ENCODE measurements at regions not wholly inside any gene's neighbourhood (a gene's known extent, or its start where the extent isn't known, plus 50 kb on each side); places are given as distances from the start of the nearest gene placed in this dataset.

DNA sequence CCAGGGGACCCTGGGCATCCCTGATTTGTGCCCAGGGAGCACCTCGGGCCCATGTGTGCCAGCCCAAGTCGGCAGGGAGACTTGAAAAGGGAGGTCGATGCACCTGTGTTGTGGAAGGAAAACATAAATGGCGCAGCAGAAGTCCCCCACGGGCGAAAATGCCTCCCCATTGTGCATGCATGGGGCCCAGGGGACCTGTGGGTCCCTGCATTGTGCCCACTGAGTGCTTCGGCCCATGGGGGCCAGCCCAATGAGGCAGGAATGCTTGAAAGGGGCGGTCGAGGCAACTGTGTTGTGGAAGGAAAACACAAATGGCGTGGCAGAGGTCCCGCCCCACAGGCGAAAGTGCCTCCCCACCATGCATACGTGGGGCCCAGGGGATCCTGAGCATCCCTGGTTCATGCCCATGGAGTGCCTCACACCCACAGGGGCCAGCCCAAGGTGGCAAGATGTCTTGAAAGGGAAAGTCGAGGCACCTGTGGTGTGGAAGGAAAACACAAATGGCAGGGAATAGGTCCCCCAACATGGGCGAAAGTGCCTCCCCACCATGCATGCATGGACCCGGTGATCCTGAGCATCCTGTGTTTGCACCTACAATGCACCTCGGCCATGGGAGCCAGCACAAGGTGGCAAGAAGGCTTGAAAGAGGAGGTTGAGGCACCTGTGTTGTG is 368.0 kb downstream of the ALG10 start:
- Histone ChIP-seq H3K27ac (no peak overlapping the region), H3K36me3 (ENCODE audit: low read depth) (no peaks in the 10 kb centered on the region), H3K79me2 (ENCODE audit: low read depth) (no peaks in the 10 kb centered on the region), H2AFZ (no peak overlapping the region), H3K9me3 (ENCODE audit: insufficient read depth, low read depth) (no peaks in the 10 kb centered on the region), H3K9me2 (ENCODE audit: insufficient read depth) (no peaks in the 10 kb centered on the region), H3K4me2 (no peak overlapping the region), H3K4me3 (no peak overlapping the region), H3K27me3 (ENCODE audit: insufficient read depth, low read depth) (peaks cover 100% of the 10 kb centered on the region), H3F3A (ENCODE audit: insufficient read depth, low read depth) (no peaks in the 10 kb centered on the region), H3K4me1 (replicated peaks; ENCODE audit: insufficient read depth) (no peaks in the 10 kb centered on the region), H4K20me1 (ENCODE audit: insufficient read depth) (no peaks in the 10 kb centered on the region)
- intact Hi-C loops (cut with micrococcal nuclease; ENCODE audit: unreplicated experiment) = no loop called here
- no peak for TF ChIP-seq EZH2 (IDR thresholded peaks at IDR 0.05; ENCODE audit: low read depth)
- TF ChIP-seq, protein P1, sequence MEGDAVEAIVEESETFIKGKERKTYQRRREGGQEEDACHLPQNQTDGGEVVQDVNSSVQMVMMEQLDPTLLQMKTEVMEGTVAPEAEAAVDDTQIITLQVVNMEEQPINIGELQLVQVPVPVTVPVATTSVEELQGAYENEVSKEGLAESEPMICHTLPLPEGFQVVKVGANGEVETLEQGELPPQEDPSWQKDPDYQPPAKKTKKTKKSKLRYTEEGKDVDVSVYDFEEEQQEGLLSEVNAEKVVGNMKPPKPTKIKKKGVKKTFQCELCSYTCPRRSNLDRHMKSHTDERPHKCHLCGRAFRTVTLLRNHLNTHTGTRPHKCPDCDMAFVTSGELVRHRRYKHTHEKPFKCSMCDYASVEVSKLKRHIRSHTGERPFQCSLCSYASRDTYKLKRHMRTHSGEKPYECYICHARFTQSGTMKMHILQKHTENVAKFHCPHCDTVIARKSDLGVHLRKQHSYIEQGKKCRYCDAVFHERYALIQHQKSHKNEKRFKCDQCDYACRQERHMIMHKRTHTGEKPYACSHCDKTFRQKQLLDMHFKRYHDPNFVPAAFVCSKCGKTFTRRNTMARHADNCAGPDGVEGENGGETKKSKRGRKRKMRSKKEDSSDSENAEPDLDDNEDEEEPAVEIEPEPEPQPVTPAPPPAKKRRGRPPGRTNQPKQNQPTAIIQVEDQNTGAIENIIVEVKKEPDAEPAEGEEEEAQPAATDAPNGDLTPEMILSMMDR (conservative IDR thresholded peaks at IDR 0.05) = no peak
- no TSS peak for BruUV-seq (replicated peaks)
- DNase-seq = no peak
- CTCF ChIA-PET = no interaction called here
- POLR2A ChIA-PET (ENCODE audit: unreplicated experiment) = no interaction called here

- no peak overlapping the region for H3K4me3 ChIP-seq
- H3K27me3 ChIP-seq (ENCODE audit: insufficient read depth, low read depth) = peaks cover 100% of the 10 kb centered on the region
- no peaks in the 10 kb centered on the region for H3K4me1 ChIP-seq (replicated peaks; ENCODE audit: insufficient read depth)
- H3K9me2 ChIP-seq (ENCODE audit: insufficient read depth) = no peaks in the 10 kb centered on the region
- no peak for DNase-seq
- no peaks in the 10 kb centered on the region for H3K9me3 ChIP-seq (ENCODE audit: insufficient read depth, low read depth)
- no peaks in the 10 kb centered on the region for H3K36me3 ChIP-seq (ENCODE audit: low read depth)
- POLR2A ChIA-PET (ENCODE audit: unreplicated experiment) = no interaction called here
- TF ChIP-seq EZH2 (IDR thresholded peaks at IDR 0.05; ENCODE audit: low read depth) = no peak
- TF ChIP-seq, protein P1 (conservative IDR thresholded peaks at IDR 0.05) = no peak
- CTCF ChIA-PET = no interaction called here
- no peaks in the 10 kb centered on the region for H3F3A ChIP-seq (ENCODE audit: insufficient read depth, low read depth)
- no peak overlapping the region for H3K27ac ChIP-seq
- no peaks in the 10 kb centered on the region for H4K20me1 ChIP-seq (ENCODE audit: insufficient read depth)
- H2AFZ ChIP-seq = no peak overlapping the region
- intact Hi-C loops (cut with micrococcal nuclease; ENCODE audit: unreplicated experiment) = no loop called here
- BruUV-seq (replicated peaks) = no TSS peak
- H3K4me2 ChIP-seq = no peak overlapping the region
- H3K79me2 ChIP-seq (ENCODE audit: low read depth) = no peaks in the 10 kb centered on the region
These were observed 368.8 kb downstream of the ALG10 start for GRCh38 chr12:34390846-34391700.

- no TSS peak for BruUV-seq (replicated peaks)
- Histone ChIP-seq H3F3A (ENCODE audit: insufficient read depth, low read depth) (no peaks in the 10 kb centered on the region), H3K79me2 (ENCODE audit: low read depth) (no peaks in the 10 kb centered on the region), H4K20me1 (ENCODE audit: insufficient read depth) (no peaks in the 10 kb centered on the region), H3K27me3 (ENCODE audit: insufficient read depth, low read depth) (peaks cover 100% of the 10 kb centered on the region), H3K9me2 (ENCODE audit: insufficient read depth) (no peaks in the 10 kb centered on the region), H3K36me3 (ENCODE audit: low read depth) (no peaks in the 10 kb centered on the region), H2AFZ (no peak overlapping the region), H3K9me3 (ENCODE audit: insufficient read depth, low read depth) (no peaks in the 10 kb centered on the region), H3K27ac (no peak overlapping the region), H3K4me3 (no peak overlapping the region), H3K4me2 (0 out of 2 replicates have a peak overlapping the region, but pooled peaks have one; percentile 10), H3K4me1 (replicated peaks; ENCODE audit: insufficient read depth) (no peaks in the 10 kb centered on the region)
- DNase-seq = no peak
- ChIA-PET CTCF (no interaction called here), POLR2A (ENCODE audit: unreplicated experiment) (no interaction called here)
- TF ChIP-seq EZH2 (IDR thresholded peaks at IDR 0.05; ENCODE audit: low read depth) = no peak
- TF ChIP-seq, protein P1 (conservative IDR thresholded peaks at IDR 0.05) = no peak
- intact Hi-C loops (cut with micrococcal nuclease; ENCODE audit: unreplicated experiment) = no loop called here
These were observed 369.7 kb downstream of the ALG10 start for GRCh38 chr12:34391771-34392581.
